ENCODE measurements at regions not wholly inside any gene's neighbourhood (a gene's known extent, or its start where the extent isn't known, plus 50 kb on each side); places are given as distances from the start of the nearest gene placed in this dataset.
"Not testable (repeated sequence)": the region's sequence is repeated elsewhere in the genome, so short reads cannot be mapped to it uniquely, and the experiment has no call there.

- in situ Hi-C loops (cut with MboI; ENCODE audit: low sequenced_read_pairs): no loop called here
Observed at GRCh38 chr6:63476302-63476701, 96.0 kb upstream of the LOC128125822 start.

- in situ Hi-C loops (cut with MboI; ENCODE audit: low sequenced_read_pairs): no loop called here
Observed at GRCh38 chr6:63477422-63478040, 94.7 kb upstream of the LOC128125822 start.

- in situ Hi-C loops (cut with MboI; ENCODE audit: low sequenced_read_pairs): no loop called here
Observed at GRCh38 chr6:63478734-63479133, 93.5 kb upstream of the LOC128125822 start.

- in situ Hi-C loops (cut with MboI; ENCODE audit: low sequenced_read_pairs): no loop called here
Observed at GRCh38 chr6:63486196-63486595, 86.1 kb upstream of the LOC128125822 start.

GRCh38 chr6:63487103-63487813 is 85.0 kb upstream of the LOC128125822 start:
- in situ Hi-C loops (cut with MboI; ENCODE audit: low sequenced_read_pairs): no loop called here

GRCh38 chr6:63491119-63491518 is 81.2 kb upstream of the LOC128125822 start:
- in situ Hi-C loops (cut with MboI; ENCODE audit: low sequenced_read_pairs): no loop called here

GRCh38 chr6:63492476-63492875 is 79.8 kb upstream of the LOC128125822 start:
- in situ Hi-C loops (cut with MboI; ENCODE audit: low sequenced_read_pairs): no loop called here

- in situ Hi-C loops (cut with MboI; ENCODE audit: low sequenced_read_pairs): no loop called here
Observed at GRCh38 chr6:63493557-63493956, 78.7 kb upstream of the LOC128125822 start.

- in situ Hi-C loops (cut with MboI; ENCODE audit: low sequenced_read_pairs): no loop called here
Observed at GRCh38 chr6:63496361-63496804, 75.9 kb upstream of the LOC128125822 start.

GRCh38 chr6:63502156-63502555 is 70.1 kb upstream of the LOC128125822 start:
- in situ Hi-C loops (cut with MboI; ENCODE audit: low sequenced_read_pairs): no loop called here

- in situ Hi-C loops (cut with MboI; ENCODE audit: low sequenced_read_pairs): no loop called here
Observed at GRCh38 chr6:63503199-63503598, 69.1 kb upstream of the LOC128125822 start.

GRCh38 chr6:63504777-63505384 is 67.4 kb upstream of the LOC128125822 start:
- in situ Hi-C loops (cut with MboI; ENCODE audit: low sequenced_read_pairs): no loop called here

GRCh38 chr6:63507096-63507495 is 65.2 kb upstream of the LOC128125822 start:
- in situ Hi-C loops (cut with MboI; ENCODE audit: low sequenced_read_pairs): no loop called here

GRCh38 chr6:63509652-63510352 is 62.5 kb upstream of the LOC128125822 start:
- in situ Hi-C loops (cut with MboI; ENCODE audit: low sequenced_read_pairs): no loop called here

- in situ Hi-C loops (cut with MboI; ENCODE audit: low sequenced_read_pairs): no loop called here
Observed at GRCh38 chr6:63510353-63510686, 62.0 kb upstream of the LOC128125822 start.

- in situ Hi-C loops (cut with MboI; ENCODE audit: low sequenced_read_pairs): no loop called here
Observed at GRCh38 chr6:63510849-63511248, 61.4 kb upstream of the LOC128125822 start.

- in situ Hi-C loops (cut with MboI; ENCODE audit: low sequenced_read_pairs): no loop called here
Observed at GRCh38 chr6:63514488-63515173, 57.6 kb upstream of the LOC128125822 start.

- in situ Hi-C loops (cut with MboI; ENCODE audit: low sequenced_read_pairs): not testable (repeated sequence)
Observed at GRCh38 chr6:63515227-63515626, 57.1 kb upstream of the LOC128125822 start.

GRCh38 chr6:63516186-63516944 is 55.9 kb upstream of the LOC128125822 start:
- in situ Hi-C loops (cut with MboI; ENCODE audit: low sequenced_read_pairs): no loop called here

GRCh38 chr6:63517221-63517620 is 55.1 kb upstream of the LOC128125822 start:
- in situ Hi-C loops (cut with MboI; ENCODE audit: low sequenced_read_pairs): no loop called here

Data from HL-60/S4 (cell line).